ENCODE measurements at regions not wholly inside any gene's neighbourhood (a gene's known extent, or its start where the extent isn't known, plus 50 kb on each side); places are given as distances from the start of the nearest gene placed in this dataset.
"Not testable (repeated sequence)": the region's sequence is repeated elsewhere in the genome, so short reads cannot be mapped to it uniquely, and the experiment has no call there.

GRCh38 chr5:174644436-174644835 is 79.9 kb upstream of the MSX2 start:
- no peaks in the 10 kb centered on the region for H3K9me3 ChIP-seq
- H3K36me3 ChIP-seq (ENCODE audit: low read depth): no peaks in the 10 kb centered on the region
- TF ChIP-seq CTCF (IDR thresholded peaks at IDR 0.05): no peak
- no peak for ATAC-seq
- H3K4me3 ChIP-seq: no peak overlapping the region
- no peak for DNase-seq
- no peaks in the 10 kb centered on the region for H3K4me1 ChIP-seq (ENCODE audit: low read depth)
- intact Hi-C loops (cut with DNase I, micrococcal nuclease): no loop called here

GRCh38 chr5:174644923-174645322 is 79.5 kb upstream of the MSX2 start:
- Histone ChIP-seq H3K36me3 (ENCODE audit: low read depth) (no peaks in the 10 kb centered on the region), H3K9me3 (no peaks in the 10 kb centered on the region), H3K4me1 (ENCODE audit: low read depth) (no peaks in the 10 kb centered on the region), H3K4me3 (no peak overlapping the region)
- TF ChIP-seq CTCF (IDR thresholded peaks at IDR 0.05): no peak
- DNase-seq: no peak
- no peak for ATAC-seq
- intact Hi-C loops (cut with DNase I, micrococcal nuclease): no loop called here

- intact Hi-C loops (cut with DNase I, micrococcal nuclease): no loop called here
- Histone ChIP-seq H3K36me3 (ENCODE audit: low read depth) (no peaks in the 10 kb centered on the region), H3K4me1 (ENCODE audit: low read depth) (no peaks in the 10 kb centered on the region), H3K4me3 (no peak overlapping the region), H3K9me3 (no peaks in the 10 kb centered on the region)
- DNase-seq: no peak
- ATAC-seq: no peak
- TF ChIP-seq CTCF (IDR thresholded peaks at IDR 0.05): no peak
Observed at GRCh38 chr5:174645677-174646076, 78.7 kb upstream of the MSX2 start.

- H3K4me1 ChIP-seq (ENCODE audit: low read depth); H3K9me3 ChIP-seq; intact Hi-C loops (cut with DNase I, micrococcal nuclease); ATAC-seq; H3K36me3 ChIP-seq (ENCODE audit: low read depth); DNase-seq; H3K4me3 ChIP-seq: not testable (repeated sequence)
Observed at GRCh38 chr5:174648618-174649017, 75.8 kb upstream of the MSX2 start.

- H3K4me1 ChIP-seq (ENCODE audit: low read depth): no peaks in the 10 kb centered on the region
- TF ChIP-seq CTCF (IDR thresholded peaks at IDR 0.05): no peak
- ATAC-seq (no peak), DNase-seq (no peak)
- no peak overlapping the region for H3K4me3 ChIP-seq
- intact Hi-C loops (cut with DNase I, micrococcal nuclease): no loop called here
- H3K36me3 ChIP-seq (ENCODE audit: low read depth): no peaks in the 10 kb centered on the region
- no peaks in the 10 kb centered on the region for H3K9me3 ChIP-seq
Observed at GRCh38 chr5:174649391-174649790, 75.0 kb upstream of the MSX2 start.

- intact Hi-C loops (cut with DNase I, micrococcal nuclease): no loop called here
Observed at GRCh38 chr5:174654442-174654841, 69.9 kb upstream of the MSX2 start.

More at GRCh38 chr5:174654442-174654841, 69.9 kb upstream of the MSX2 start:
- TF ChIP-seq CTCF (IDR thresholded peaks at IDR 0.05): no peak
- Histone ChIP-seq H3K4me1 (ENCODE audit: low read depth) (no peaks in the 10 kb centered on the region), H3K9me3 (no peaks in the 10 kb centered on the region), H3K36me3 (ENCODE audit: low read depth) (no peaks in the 10 kb centered on the region), H3K4me3 (no peak overlapping the region)
- ATAC-seq (no peak), DNase-seq (no peak)

Data from mucosa of descending colon (tissue), 3 donors.